ENCODE measurements at regions not wholly inside any gene's neighbourhood (a gene's known extent, or its start where the extent isn't known, plus 50 kb on each side); places are given as distances from the start of the nearest gene placed in this dataset.

DNA sequence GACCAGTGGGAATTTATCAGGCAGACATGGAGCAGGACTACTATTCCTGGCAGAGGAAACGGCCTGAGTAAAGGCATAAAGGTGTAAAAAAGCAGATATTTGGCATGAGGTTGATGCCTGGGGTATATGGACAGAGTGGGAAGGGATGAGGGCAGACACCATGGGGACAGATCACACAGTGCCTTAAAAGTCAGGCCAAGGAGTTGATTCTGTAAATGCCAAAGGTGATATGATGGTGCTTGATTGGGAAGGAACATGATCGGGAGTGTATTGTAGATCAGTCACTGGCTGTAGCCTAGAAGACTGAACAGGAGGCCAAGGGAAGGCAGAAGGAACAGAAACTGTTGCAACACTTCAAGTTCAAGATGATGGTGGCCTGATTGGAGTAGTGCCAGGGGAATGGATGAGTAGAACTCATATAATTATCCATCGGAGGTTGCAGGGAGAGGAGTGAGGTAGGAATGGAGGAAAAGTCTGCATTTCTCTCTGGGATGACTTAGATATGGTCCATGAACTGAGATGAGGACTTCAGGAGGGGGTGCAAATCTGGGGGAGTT lies 594.3 kb upstream of the KLF4 start:
- no peak for TF ChIP-seq POLR2A (IDR thresholded peaks at IDR 0.05; ENCODE audit: low read depth, low read length)
- no peak for TF ChIP-seq RFX5 (IDR thresholded peaks at IDR 0.05; ENCODE audit: low read depth, low read length)
- TF ChIP-seq, protein P1, sequence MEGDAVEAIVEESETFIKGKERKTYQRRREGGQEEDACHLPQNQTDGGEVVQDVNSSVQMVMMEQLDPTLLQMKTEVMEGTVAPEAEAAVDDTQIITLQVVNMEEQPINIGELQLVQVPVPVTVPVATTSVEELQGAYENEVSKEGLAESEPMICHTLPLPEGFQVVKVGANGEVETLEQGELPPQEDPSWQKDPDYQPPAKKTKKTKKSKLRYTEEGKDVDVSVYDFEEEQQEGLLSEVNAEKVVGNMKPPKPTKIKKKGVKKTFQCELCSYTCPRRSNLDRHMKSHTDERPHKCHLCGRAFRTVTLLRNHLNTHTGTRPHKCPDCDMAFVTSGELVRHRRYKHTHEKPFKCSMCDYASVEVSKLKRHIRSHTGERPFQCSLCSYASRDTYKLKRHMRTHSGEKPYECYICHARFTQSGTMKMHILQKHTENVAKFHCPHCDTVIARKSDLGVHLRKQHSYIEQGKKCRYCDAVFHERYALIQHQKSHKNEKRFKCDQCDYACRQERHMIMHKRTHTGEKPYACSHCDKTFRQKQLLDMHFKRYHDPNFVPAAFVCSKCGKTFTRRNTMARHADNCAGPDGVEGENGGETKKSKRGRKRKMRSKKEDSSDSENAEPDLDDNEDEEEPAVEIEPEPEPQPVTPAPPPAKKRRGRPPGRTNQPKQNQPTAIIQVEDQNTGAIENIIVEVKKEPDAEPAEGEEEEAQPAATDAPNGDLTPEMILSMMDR (conservative IDR thresholded peaks at IDR 0.05; ENCODE audit: low read depth, low read length), result no peak
- TF ChIP-seq CHD1 (IDR thresholded peaks at IDR 0.05; ENCODE audit: low read depth, low read length), result no peak
- TF ChIP-seq NFE2L2 (IDR thresholded peaks at IDR 0.05; ENCODE audit: low read depth, low read length), result no peak
- no peak for TF ChIP-seq CEBPB (IDR thresholded peaks at IDR 0.05; ENCODE audit: low read depth, low read length)
- TF ChIP-seq BHLHE40 (IDR thresholded peaks at IDR 0.05; ENCODE audit: low read depth, low read length), result no peak
- no peak for TF ChIP-seq MXI1 (IDR thresholded peaks at IDR 0.05; ENCODE audit: borderline replicate concordance, low read depth, low read length)
- TF ChIP-seq USF2 (IDR thresholded peaks at IDR 0.05; ENCODE audit: low read depth, low read length), result no peak
- TF ChIP-seq, protein P2, sequence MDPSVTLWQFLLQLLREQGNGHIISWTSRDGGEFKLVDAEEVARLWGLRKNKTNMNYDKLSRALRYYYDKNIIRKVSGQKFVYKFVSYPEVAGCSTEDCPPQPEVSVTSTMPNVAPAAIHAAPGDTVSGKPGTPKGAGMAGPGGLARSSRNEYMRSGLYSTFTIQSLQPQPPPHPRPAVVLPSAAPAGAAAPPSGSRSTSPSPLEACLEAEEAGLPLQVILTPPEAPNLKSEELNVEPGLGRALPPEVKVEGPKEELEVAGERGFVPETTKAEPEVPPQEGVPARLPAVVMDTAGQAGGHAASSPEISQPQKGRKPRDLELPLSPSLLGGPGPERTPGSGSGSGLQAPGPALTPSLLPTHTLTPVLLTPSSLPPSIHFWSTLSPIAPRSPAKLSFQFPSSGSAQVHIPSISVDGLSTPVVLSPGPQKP (IDR thresholded peaks at IDR 0.05; ENCODE audit: borderline replicate concordance, low read depth, low read length), result no peak
- TF ChIP-seq RAD21 (IDR thresholded peaks at IDR 0.05; ENCODE audit: low read length), result no peak
